Erythroblast (primary cell): ENCODE measurements at regions not wholly inside any gene's neighbourhood (a gene's known extent, or its start where the extent isn't known, plus 50 kb on each side); places are given as distances from the start of the nearest gene placed in this dataset.

ENCODE experiments used
- GATA1 ChIP-seq: IDR thresholded peaks from 2 replicates; pipeline ENCODE4 v1.6.1; 2011; ENCODE audit warnings: low read depth, mild to moderate bottlenecking, control low read depth, low read length, moderate library complexity
- POLR2A ChIP-seq: IDR thresholded peaks from 2 replicates; pipeline ENCODE4 v1.6.1; 2011; ENCODE audit warnings: mild to moderate bottlenecking, low read length

- no peak for TF ChIP-seq POLR2A
- TF ChIP-seq GATA1: no peak
These were observed 199.2 kb downstream of the ST6GAL2 start for GRCh38 chr2:106686814-106687213.
